ENCODE measurements at regions not wholly inside any gene's neighbourhood (a gene's known extent, or its start where the extent isn't known, plus 50 kb on each side); places are given as distances from the start of the nearest gene placed in this dataset.

DNA sequence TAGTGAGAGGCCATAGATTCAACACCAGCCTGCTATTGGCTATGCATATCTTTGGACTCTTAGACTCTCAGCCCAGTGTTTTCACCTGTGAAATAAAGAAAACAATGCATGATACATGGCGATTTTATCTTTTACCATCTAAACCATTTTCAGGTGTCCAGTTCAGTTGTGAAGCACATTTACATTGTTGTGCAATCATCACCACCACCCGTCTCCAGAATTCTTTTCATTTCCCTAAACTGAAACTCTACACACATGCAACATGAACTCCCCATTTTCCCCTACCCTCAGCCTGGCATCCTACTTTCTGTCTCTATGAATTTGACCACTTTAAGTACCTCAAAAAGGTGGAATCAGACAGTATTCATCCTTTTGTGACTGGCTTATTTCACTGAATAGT, 420.6 kb downstream of the MED10 start:
- no peaks in the 10 kb centered on the region for H3K79me2 ChIP-seq (ENCODE audit: control insufficient read depth, insufficient read depth, low read length)
- no peaks in the 10 kb centered on the region for H3K36me3 ChIP-seq (ENCODE audit: control insufficient read depth, insufficient read depth, low read length)
- no peaks in the 10 kb centered on the region for H3K4me1 ChIP-seq (ENCODE audit: control insufficient read depth, extremely low read depth, insufficient read depth, low read length)
- TF ChIP-seq CTCF (conservative IDR thresholded peaks at IDR 0.05 in 1 of 2, IDR thresholded peaks at IDR 0.05 in 1 of 2; ENCODE audit: low read depth in 1 of 2, low read length in 2 of 2): no peak
- TF ChIP-seq EZH2 (IDR thresholded peaks at IDR 0.05; ENCODE audit: low read length, missing control alignments): no peak
- H2AFZ ChIP-seq (ENCODE audit: low read length): no peak overlapping the region
- no peak overlapping the region for H3K4me3 ChIP-seq (replicated peaks in 1 of 4; ENCODE audit: control extremely low read depth in 1 of 4, insufficient read depth in 1 of 4, low read depth in 3 of 4, low read length in 4 of 4)
- H3K27me3 ChIP-seq (ENCODE audit: control insufficient read depth, insufficient read depth, low read length): no peaks in the 10 kb centered on the region
- H4K20me1 ChIP-seq (ENCODE audit: control insufficient read depth, extremely low read depth, insufficient read depth, low read length): no peaks in the 10 kb centered on the region
- no peak for DNase-seq (ENCODE audit: low read depth in 2 of 2)
- no peak overlapping the region for H3K9ac ChIP-seq (ENCODE audit: insufficient read depth, low read length)
- no peak overlapping the region for H3K4me2 ChIP-seq (ENCODE audit: extremely low read depth, insufficient read depth, low read length)
- H3K27ac ChIP-seq (ENCODE audit: insufficient read depth, low read length): no peak overlapping the region
- no peaks in the 10 kb centered on the region for H3K9me3 ChIP-seq (ENCODE audit: control insufficient read depth, insufficient read depth, low read depth, low read length)

DNA sequence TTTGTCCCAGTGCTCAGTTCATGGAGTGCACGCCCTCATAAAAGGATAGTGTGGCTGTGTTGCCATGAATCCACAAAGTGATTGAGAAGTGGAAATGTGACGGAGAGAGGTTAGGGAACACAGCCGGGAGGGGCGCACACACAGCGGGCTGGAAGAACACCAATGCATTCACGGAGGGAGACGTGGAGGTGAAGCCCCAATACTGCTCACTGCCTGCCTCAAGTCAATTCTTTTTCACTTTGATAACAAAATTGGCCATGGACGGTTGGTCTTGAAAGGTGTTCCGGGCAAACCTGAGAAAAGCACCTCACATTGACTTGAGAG, 424.1 kb downstream of the MED10 start:
- TF ChIP-seq EZH2 (IDR thresholded peaks at IDR 0.05; ENCODE audit: low read length, missing control alignments): no peak
- no peak for TF ChIP-seq CTCF (conservative IDR thresholded peaks at IDR 0.05 in 1 of 2, IDR thresholded peaks at IDR 0.05 in 1 of 2; ENCODE audit: low read depth in 1 of 2, low read length in 2 of 2)
- Histone ChIP-seq H3K9me3 (ENCODE audit: control insufficient read depth, insufficient read depth, low read depth, low read length) (no peaks in the 10 kb centered on the region), H3K4me1 (ENCODE audit: control insufficient read depth, extremely low read depth, insufficient read depth, low read length) (no peaks in the 10 kb centered on the region), H2AFZ (ENCODE audit: low read length) (no peak overlapping the region), H4K20me1 (ENCODE audit: control insufficient read depth, extremely low read depth, insufficient read depth, low read length) (no peaks in the 10 kb centered on the region), H3K79me2 (ENCODE audit: control insufficient read depth, insufficient read depth, low read length) (no peaks in the 10 kb centered on the region), H3K4me3 (replicated peaks in 1 of 4; ENCODE audit: control extremely low read depth in 1 of 4, insufficient read depth in 1 of 4, low read depth in 3 of 4, low read length in 4 of 4) (no peak overlapping the region), H3K36me3 (ENCODE audit: control insufficient read depth, insufficient read depth, low read length) (no peaks in the 10 kb centered on the region), H3K4me2 (ENCODE audit: extremely low read depth, insufficient read depth, low read length) (no peak overlapping the region), H3K9ac (ENCODE audit: insufficient read depth, low read length) (no peak overlapping the region), H3K27me3 (ENCODE audit: control insufficient read depth, insufficient read depth, low read length) (no peaks in the 10 kb centered on the region), H3K27ac (ENCODE audit: insufficient read depth, low read length) (no peak overlapping the region)
- DNase-seq (ENCODE audit: low read depth in 2 of 2): no peak

DNA sequence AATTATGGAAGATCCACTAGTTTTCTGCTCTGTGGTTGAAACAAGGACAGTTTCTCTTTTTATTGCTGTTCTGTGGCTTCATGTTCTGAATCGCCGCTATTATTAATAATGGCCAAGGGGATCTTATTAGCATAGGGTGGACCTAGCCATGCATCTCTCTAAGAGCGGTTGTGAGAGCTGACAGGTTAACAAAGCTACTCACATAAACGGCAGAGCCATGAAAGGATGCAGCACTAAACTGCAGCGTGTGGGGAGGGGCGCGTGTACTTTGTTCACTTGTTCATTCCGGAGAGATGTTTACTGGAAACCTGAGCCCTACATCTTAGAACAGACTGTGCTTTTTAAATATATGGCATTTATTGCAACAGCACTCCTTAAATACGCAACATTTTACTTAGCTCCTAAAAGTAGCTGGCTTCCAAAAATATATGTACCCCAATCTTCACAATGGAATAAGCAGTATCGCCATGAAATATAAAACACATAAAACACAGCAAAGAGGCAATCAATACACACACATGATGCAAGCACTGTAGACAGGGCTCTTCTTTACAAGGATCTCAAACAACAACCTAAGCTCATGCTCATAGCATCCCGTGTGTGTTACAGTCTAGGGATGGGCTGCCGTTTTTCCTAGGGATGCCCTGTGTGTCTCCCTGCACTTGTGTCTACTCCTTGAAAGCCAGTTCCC, 424.6 kb downstream of the MED10 start:
- Histone ChIP-seq H4K20me1 (ENCODE audit: control insufficient read depth, extremely low read depth, insufficient read depth, low read length) (no peaks in the 10 kb centered on the region), H3K9me3 (ENCODE audit: control insufficient read depth, insufficient read depth, low read depth, low read length) (no peaks in the 10 kb centered on the region), H3K4me3 (replicated peaks in 1 of 4; ENCODE audit: control extremely low read depth in 1 of 4, insufficient read depth in 1 of 4, low read depth in 3 of 4, low read length in 4 of 4) (no peak overlapping the region), H3K79me2 (ENCODE audit: control insufficient read depth, insufficient read depth, low read length) (no peaks in the 10 kb centered on the region), H3K27ac (ENCODE audit: insufficient read depth, low read length) (no peak overlapping the region), H2AFZ (ENCODE audit: low read length) (no peak overlapping the region), H3K9ac (ENCODE audit: insufficient read depth, low read length) (no peak overlapping the region), H3K4me2 (ENCODE audit: extremely low read depth, insufficient read depth, low read length) (no peak overlapping the region), H3K4me1 (ENCODE audit: control insufficient read depth, extremely low read depth, insufficient read depth, low read length) (no peaks in the 10 kb centered on the region), H3K36me3 (ENCODE audit: control insufficient read depth, insufficient read depth, low read length) (no peaks in the 10 kb centered on the region), H3K27me3 (ENCODE audit: control insufficient read depth, insufficient read depth, low read length) (no peaks in the 10 kb centered on the region)
- no peak for TF ChIP-seq CTCF (conservative IDR thresholded peaks at IDR 0.05 in 1 of 2, IDR thresholded peaks at IDR 0.05 in 1 of 2; ENCODE audit: low read depth in 1 of 2, low read length in 2 of 2)
- TF ChIP-seq EZH2 (IDR thresholded peaks at IDR 0.05; ENCODE audit: low read length, missing control alignments): no peak
- DNase-seq (ENCODE audit: low read depth in 2 of 2): no peak

All from fibroblast of lung (primary cell).